Astrocyte of the cerebellum (primary cell): ENCODE measurements at regions not wholly inside any gene's neighbourhood (a gene's known extent, or its start where the extent isn't known, plus 50 kb on each side); places are given as distances from the start of the nearest gene placed in this dataset.

Experiments
- DNase-seq: peaks from one replicate; pipeline ENCODE4 v3.0.0-alpha.2; 2011; ENCODE audit warnings: low read depth
- H3K4me3 ChIP-seq: 2 replicates; pipeline ENCODE4 v1.5.1; 2011; ENCODE audit warnings: mild to moderate bottlenecking, low read depth, low read length, moderate library complexity
- CTCF ChIP-seq: IDR thresholded peaks from 2 replicates; pipeline ENCODE4 v1.5.1; 2012; ENCODE audit warnings: low read length, low read depth, moderate library complexity, mild to moderate bottlenecking; ENCODE audit errors: missing control alignments
- in situ Hi-C: cut with HindIII; loops from 2 replicates; pipeline ENCODE4 v1.10.0; 2017; ENCODE audit warnings: low sequenced_read_pairs

- no peak overlapping the region for H3K4me3 ChIP-seq
- no peak for TF ChIP-seq CTCF
- no peak for DNase-seq
- in situ Hi-C loops = loop anchor here (25.0 kb wide), 1 partner anchor 289 kb away; no protein-coding TSS in a partner anchor
These were observed 169.9 kb upstream of the PALMD start for GRCh38 chr1:99476058-99476457.

- peak; percentile 59 for DNase-seq
- TF ChIP-seq CTCF = peak; percentile 55
- no peak overlapping the region for H3K4me3 ChIP-seq
- in situ Hi-C loops = loop anchor here (25.0 kb wide), 1 partner anchor 294 kb away; no protein-coding TSS in a partner anchor
These were observed 164.4 kb upstream of the PALMD start for GRCh38 chr1:99481391-99481996.

- no peak overlapping the region for H3K4me3 ChIP-seq
- DNase-seq = no peak
- in situ Hi-C loops = loop anchor here (25.0 kb wide), 1 partner anchor 295 kb away; no protein-coding TSS in a partner anchor
- no peak for TF ChIP-seq CTCF
These were observed 163.6 kb upstream of the PALMD start for GRCh38 chr1:99482286-99482685.

GRCh38 chr1:99482750-99483149 lies 163.2 kb upstream of the PALMD start:
- no peak for DNase-seq
- in situ Hi-C loops = loop anchor here (25.0 kb wide), 1 partner anchor 295 kb away; no protein-coding TSS in a partner anchor
- H3K4me3 ChIP-seq = no peak overlapping the region
- TF ChIP-seq CTCF = no peak

- DNase-seq = no peak
- no peak overlapping the region for H3K4me3 ChIP-seq
- in situ Hi-C loops = loop anchor here (25.0 kb wide), 1 partner anchor 303 kb away; no protein-coding TSS in a partner anchor
- no peak for TF ChIP-seq CTCF
These were observed 155.9 kb upstream of the PALMD start for GRCh38 chr1:99490031-99490430.

GRCh38 chr1:99496067-99496466 lies 149.8 kb upstream of the PALMD start:
- TF ChIP-seq CTCF = no peak
- in situ Hi-C loops = loop anchor here (25.0 kb wide), 1 partner anchor 309 kb away; no protein-coding TSS in a partner anchor
- no peak for DNase-seq
- no peak overlapping the region for H3K4me3 ChIP-seq
